ENCODE measurements at regions not wholly inside any gene's neighbourhood (a gene's known extent, or its start where the extent isn't known, plus 50 kb on each side); places are given as distances from the start of the nearest gene placed in this dataset.

DNA sequence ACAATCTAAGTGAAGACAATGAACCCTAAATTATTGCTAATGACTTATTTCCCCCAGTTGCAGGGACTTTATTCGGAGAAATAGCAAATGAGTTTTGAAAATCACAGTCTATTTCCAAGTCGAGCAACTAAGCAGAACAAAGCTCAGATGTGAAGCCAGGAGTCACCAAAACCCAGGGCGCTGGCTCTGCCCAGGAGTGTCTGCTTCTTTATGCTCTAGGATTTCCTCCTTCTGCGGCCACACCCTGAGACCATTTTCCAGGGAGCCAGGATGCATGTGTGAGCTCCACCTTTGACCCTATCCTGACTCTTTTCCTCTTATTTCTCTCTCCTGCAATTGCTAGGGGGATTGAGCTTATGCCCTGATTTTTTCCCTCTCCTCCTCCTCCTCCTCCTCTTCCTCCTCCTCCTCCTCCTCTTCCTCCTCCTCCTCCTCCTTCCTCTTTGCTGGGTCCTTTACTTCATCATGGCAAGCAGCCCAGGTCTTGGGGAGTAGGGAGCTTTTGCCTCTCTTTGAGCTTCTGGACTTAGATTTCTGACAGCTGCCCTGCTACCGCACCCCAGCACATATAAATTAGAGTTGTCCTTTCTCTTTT, 234.4 kb downstream of the ARL4A start:
- no peak for TF ChIP-seq YY1 (IDR thresholded peaks at IDR 0.05)
- TF ChIP-seq, protein P1, sequence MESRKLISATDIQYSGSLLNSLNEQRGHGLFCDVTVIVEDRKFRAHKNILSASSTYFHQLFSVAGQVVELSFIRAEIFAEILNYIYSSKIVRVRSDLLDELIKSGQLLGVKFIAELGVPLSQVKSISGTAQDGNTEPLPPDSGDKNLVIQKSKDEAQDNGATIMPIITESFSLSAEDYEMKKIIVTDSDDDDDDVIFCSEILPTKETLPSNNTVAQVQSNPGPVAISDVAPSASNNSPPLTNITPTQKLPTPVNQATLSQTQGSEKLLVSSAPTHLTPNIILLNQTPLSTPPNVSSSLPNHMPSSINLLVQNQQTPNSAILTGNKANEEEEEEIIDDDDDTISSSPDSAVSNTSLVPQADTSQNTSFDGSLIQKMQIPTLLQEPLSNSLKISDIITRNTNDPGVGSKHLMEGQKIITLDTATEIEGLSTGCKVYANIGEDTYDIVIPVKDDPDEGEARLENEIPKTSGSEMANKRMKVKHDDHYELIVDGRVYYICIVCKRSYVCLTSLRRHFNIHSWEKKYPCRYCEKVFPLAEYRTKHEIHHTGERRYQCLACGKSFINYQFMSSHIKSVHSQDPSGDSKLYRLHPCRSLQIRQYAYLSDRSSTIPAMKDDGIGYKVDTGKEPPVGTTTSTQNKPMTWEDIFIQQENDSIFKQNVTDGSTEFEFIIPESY (IDR thresholded peaks at IDR 0.05) = no peak
- peak; percentile 34 for TF ChIP-seq NR2F2 (IDR thresholded peaks at IDR 0.05)
- WGBS = 79% methylated on average over 5 of the region's 5 CpGs
- H3K9ac ChIP-seq (ENCODE audit: low read depth in 1 of 2, low read length in 2 of 2) = no peak overlapping the region
- H3K9me3 ChIP-seq (ENCODE audit: control insufficient read depth in 4 of 4, low read length in 3 of 4) = no peaks in the 10 kb centered on the region
- H3K4me1 ChIP-seq (ENCODE audit: control insufficient read depth in 4 of 4, insufficient read depth in 4 of 4, low read length in 3 of 4) = peaks cover 0 to 11% (median 3%) of the 10 kb centered on the region in 4 donors
- no peak overlapping the region for H3K27ac ChIP-seq (ENCODE audit: low read depth in 1 of 2, low read length in 2 of 2)
- H3K36me3 ChIP-seq (ENCODE audit: control insufficient read depth in 4 of 4, insufficient read depth in 3 of 4, low read depth in 1 of 4, low read length in 3 of 4) = no peaks in the 10 kb centered on the region
- no peaks in the 10 kb centered on the region for H3K27me3 ChIP-seq (ENCODE audit: control insufficient read depth in 4 of 4, insufficient read depth in 4 of 4, low read length in 3 of 4)
- no peak for DNase-seq (ENCODE audit: low spot score)
- H3K4me3 ChIP-seq (ENCODE audit: low read depth in 1 of 3, low read length in 3 of 3) = no peak overlapping the region

DNA sequence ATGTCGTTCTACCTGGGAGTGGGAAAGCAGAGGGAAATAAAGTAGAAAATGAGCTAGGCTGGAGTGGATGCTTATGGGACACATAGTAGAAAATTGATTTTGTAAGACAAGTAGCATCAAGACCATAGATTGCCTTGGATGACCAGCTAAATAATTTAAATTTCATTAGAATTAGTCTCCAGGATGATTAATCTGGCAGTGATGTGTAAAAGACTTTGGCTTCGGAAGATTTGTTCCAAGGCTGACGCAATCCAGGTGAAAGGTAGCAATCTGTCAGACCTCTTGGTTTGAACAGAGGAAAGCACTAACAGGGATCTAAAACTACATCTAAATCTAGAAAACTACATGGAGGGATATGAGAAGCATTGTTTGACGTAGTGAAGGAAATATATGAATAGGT, 236.5 kb downstream of the ARL4A start:
- Histone ChIP-seq H3K4me1 (ENCODE audit: control insufficient read depth in 4 of 4, insufficient read depth in 4 of 4, low read length in 3 of 4) (peaks cover 0 to 11% (median 3%) of the 10 kb centered on the region in 4 donors), H3K36me3 (ENCODE audit: control insufficient read depth in 4 of 4, insufficient read depth in 3 of 4, low read depth in 1 of 4, low read length in 3 of 4) (no peaks in the 10 kb centered on the region), H3K9me3 (ENCODE audit: control insufficient read depth in 4 of 4, low read length in 3 of 4) (no peaks in the 10 kb centered on the region), H3K27ac (ENCODE audit: low read depth in 1 of 2, low read length in 2 of 2) (peak overlapping the region in 1 of 2 donors; percentile 73), H3K9ac (ENCODE audit: low read depth in 1 of 2, low read length in 2 of 2) (no peak overlapping the region), H3K4me3 (ENCODE audit: low read depth in 1 of 3, low read length in 3 of 3) (no peak overlapping the region), H3K27me3 (ENCODE audit: control insufficient read depth in 4 of 4, insufficient read depth in 4 of 4, low read length in 3 of 4) (no peaks in the 10 kb centered on the region)
- peak; percentile 37 to 74 for TF ChIP-seq RXRA (IDR thresholded peaks at IDR 0.05)
- peak in 1 of 2 donors; percentile 23 for TF ChIP-seq RAD21 (IDR thresholded peaks at IDR 0.05)
- TF ChIP-seq, protein P2, sequence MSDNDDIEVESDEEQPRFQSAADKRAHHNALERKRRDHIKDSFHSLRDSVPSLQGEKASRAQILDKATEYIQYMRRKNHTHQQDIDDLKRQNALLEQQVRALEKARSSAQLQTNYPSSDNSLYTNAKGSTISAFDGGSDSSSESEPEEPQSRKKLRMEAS (IDR thresholded peaks at IDR 0.05) = no peak
- TF ChIP-seq, protein P3, sequence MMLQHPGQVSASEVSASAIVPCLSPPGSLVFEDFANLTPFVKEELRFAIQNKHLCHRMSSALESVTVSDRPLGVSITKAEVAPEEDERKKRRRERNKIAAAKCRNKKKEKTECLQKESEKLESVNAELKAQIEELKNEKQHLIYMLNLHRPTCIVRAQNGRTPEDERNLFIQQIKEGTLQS (IDR thresholded peaks at IDR 0.05) = peak; percentile 57
- TF ChIP-seq, protein P1 (IDR thresholded peaks at IDR 0.05) = no peak
- no peak for TF ChIP-seq GABPA (IDR thresholded peaks at IDR 0.05 in 1 of 2, conservative IDR thresholded peaks at IDR 0.05 in 1 of 2)
- TF ChIP-seq TAF1 (conservative IDR thresholded peaks at IDR 0.05) = no peak
- peak; percentile 18 for TF ChIP-seq SP1 (IDR thresholded peaks at IDR 0.05)
- peak; percentile 46 to 74 for TF ChIP-seq HNF4A (conservative IDR thresholded peaks at IDR 0.05)
- TF ChIP-seq JUND (IDR thresholded peaks at IDR 0.05) = peak in 1 of 2 donors; percentile 79
- TF ChIP-seq FOXA1 (IDR thresholded peaks at IDR 0.05) = no peak
- TF ChIP-seq NR2F2 (IDR thresholded peaks at IDR 0.05) = no peak
- no peak for DNase-seq (ENCODE audit: low spot score)
- 57% methylated on average over 4 of the region's 4 CpGs for WGBS

DNA sequence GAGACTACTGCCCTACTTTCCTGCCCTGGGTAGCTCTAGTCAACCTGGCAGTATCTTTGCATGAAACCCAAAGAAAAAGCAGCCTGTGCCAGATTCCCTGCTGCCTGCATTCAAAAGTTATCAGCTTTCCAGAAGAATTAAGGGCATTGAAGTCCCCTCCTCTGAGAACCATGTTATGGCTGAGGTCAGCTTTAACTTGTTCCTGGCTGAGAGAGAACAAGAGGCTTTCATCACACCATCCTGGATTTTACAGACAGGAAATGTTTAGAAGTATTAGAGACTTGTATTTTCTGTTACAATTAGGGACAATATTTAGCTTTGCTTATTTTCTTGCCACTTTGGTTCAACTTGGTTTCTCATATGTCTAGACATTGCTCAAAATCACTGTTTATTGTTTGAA, 238.8 kb downstream of the ARL4A start:
- Histone ChIP-seq H3K9ac (ENCODE audit: low read depth in 1 of 2, low read length in 2 of 2) (no peak overlapping the region), H3K4me1 (ENCODE audit: control insufficient read depth in 4 of 4, insufficient read depth in 4 of 4, low read length in 3 of 4) (peaks cover 0 to 11% (median 3%) of the 10 kb centered on the region in 4 donors), H3K4me3 (ENCODE audit: low read depth in 1 of 3, low read length in 3 of 3) (no peak overlapping the region), H3K36me3 (ENCODE audit: control insufficient read depth in 4 of 4, insufficient read depth in 3 of 4, low read depth in 1 of 4, low read length in 3 of 4) (no peaks in the 10 kb centered on the region), H3K27me3 (ENCODE audit: control insufficient read depth in 4 of 4, insufficient read depth in 4 of 4, low read length in 3 of 4) (no peaks in the 10 kb centered on the region), H3K9me3 (ENCODE audit: control insufficient read depth in 4 of 4, low read length in 3 of 4) (no peaks in the 10 kb centered on the region), H3K27ac (ENCODE audit: low read depth in 1 of 2, low read length in 2 of 2) (no peak overlapping the region)
- TF ChIP-seq, protein P4, sequence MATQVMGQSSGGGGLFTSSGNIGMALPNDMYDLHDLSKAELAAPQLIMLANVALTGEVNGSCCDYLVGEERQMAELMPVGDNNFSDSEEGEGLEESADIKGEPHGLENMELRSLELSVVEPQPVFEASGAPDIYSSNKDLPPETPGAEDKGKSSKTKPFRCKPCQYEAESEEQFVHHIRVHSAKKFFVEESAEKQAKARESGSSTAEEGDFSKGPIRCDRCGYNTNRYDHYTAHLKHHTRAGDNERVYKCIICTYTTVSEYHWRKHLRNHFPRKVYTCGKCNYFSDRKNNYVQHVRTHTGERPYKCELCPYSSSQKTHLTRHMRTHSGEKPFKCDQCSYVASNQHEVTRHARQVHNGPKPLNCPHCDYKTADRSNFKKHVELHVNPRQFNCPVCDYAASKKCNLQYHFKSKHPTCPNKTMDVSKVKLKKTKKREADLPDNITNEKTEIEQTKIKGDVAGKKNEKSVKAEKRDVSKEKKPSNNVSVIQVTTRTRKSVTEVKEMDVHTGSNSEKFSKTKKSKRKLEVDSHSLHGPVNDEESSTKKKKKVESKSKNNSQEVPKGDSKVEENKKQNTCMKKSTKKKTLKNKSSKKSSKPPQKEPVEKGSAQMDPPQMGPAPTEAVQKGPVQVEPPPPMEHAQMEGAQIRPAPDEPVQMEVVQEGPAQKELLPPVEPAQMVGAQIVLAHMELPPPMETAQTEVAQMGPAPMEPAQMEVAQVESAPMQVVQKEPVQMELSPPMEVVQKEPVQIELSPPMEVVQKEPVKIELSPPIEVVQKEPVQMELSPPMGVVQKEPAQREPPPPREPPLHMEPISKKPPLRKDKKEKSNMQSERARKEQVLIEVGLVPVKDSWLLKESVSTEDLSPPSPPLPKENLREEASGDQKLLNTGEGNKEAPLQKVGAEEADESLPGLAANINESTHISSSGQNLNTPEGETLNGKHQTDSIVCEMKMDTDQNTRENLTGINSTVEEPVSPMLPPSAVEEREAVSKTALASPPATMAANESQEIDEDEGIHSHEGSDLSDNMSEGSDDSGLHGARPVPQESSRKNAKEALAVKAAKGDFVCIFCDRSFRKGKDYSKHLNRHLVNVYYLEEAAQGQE (IDR thresholded peaks at IDR 0.05) = no peak
- TF ChIP-seq SP1 (IDR thresholded peaks at IDR 0.05) = no peak
- TF ChIP-seq RXRA (IDR thresholded peaks at IDR 0.05) = no peak
- DNase-seq (ENCODE audit: low spot score) = no peak

Data from liver (tissue), 7 donors.